B cell (primary cell): ENCODE measurements at regions not wholly inside any gene's neighbourhood (a gene's known extent, or its start where the extent isn't known, plus 50 kb on each side); places are given as distances from the start of the nearest gene placed in this dataset.

Experiments
- ATAC-seq: fragments of 200-7000 bp; cut with Tn5 transposase; one replicate; pipeline ENCODE4 v1.10.0; 2021; ENCODE audit warnings: low read depth, mild to moderate bottlenecking, moderate number of reproducible peaks, moderate library complexity
- CTCF ChIA-PET: fragments of 350-600 bp; sonication (Branson Sonifier 250); formaldehyde crosslinking; loops from one replicate; lab custom pipeline; 2021; ENCODE audit warnings: antibody characterized with exemption, inconsistent platforms; lab: Charles Lee
- POLR2A ChIA-PET: fragments of 350-600 bp; sonication (Branson Sonifier 250); formaldehyde crosslinking; loops from one replicate; lab custom pipeline; 2021; ENCODE audit warnings: antibody characterized with exemption; lab: Charles Lee
- DNase-seq: peaks from one replicate; pipeline ENCODE4 v3.0.0; 2013
- H2AFZ ChIP-seq: 2 replicates; pipeline ENCODE4 v1.6.1; 2012; ENCODE audit warnings: mild to moderate bottlenecking, low read depth, low read length; ENCODE audit not compliant: insufficient read depth, poor library complexity, severe bottlenecking
- H3K27ac ChIP-seq, 2 donors: 1 replicate in 1 of 2; 2 replicates in 1 of 2; pipeline ENCODE4 v1.5.1; 2012 to 2013; ENCODE audit warnings: low read length in 2 of 2, mild to moderate bottlenecking in 2 of 2, moderate library complexity in 1 of 2
- H3K27me3 ChIP-seq, 4 experiments: fragments of 200-600 bp in 1 of 4; sonication (generic) in 1 of 4; replicated peaks in 1 of 4; 1 replicate in 2 of 4; 2 replicates in 2 of 4; pipeline versions ENCODE4 v1.6.1 to v1.7.0; 2013 to 2016; ENCODE audit warnings: low read length in 3 of 4, mild to moderate bottlenecking in 2 of 4, mixed read lengths in 1 of 4, moderate library complexity in 1 of 4; ENCODE audit not compliant: insufficient read depth in 4 of 4, control insufficient read depth in 3 of 4; ENCODE audit errors: control extremely low read depth in 1 of 4
- H3K36me3 ChIP-seq, 2 experiments: replicated peaks in 1 of 2; 1 replicate in 1 of 2; 2 replicates in 1 of 2; pipeline versions ENCODE4 v1.6.1 to v1.7.1; 2013; ENCODE audit warnings: low read length in 1 of 2; ENCODE audit not compliant: insufficient read depth in 2 of 2, control insufficient read depth in 1 of 2; ENCODE audit errors: control extremely low read depth in 1 of 2, extremely low read depth in 1 of 2
- H3K4me1 ChIP-seq, 2 donors: fragments of 200-600 bp in 1 of 2; sonication (generic) in 1 of 2; 1 replicate in 1 of 2; 2 replicates in 1 of 2; pipeline versions ENCODE4 v1.5.1 to v1.6.1; 2013 to 2017; ENCODE audit warnings: low read length in 2 of 2; ENCODE audit not compliant: control insufficient read depth in 2 of 2, insufficient read depth in 2 of 2
- H3K4me2 ChIP-seq: replicated peaks from 2 replicates; pipeline ENCODE3; 2012; ENCODE audit warnings: mild to moderate bottlenecking, low read depth, low read length; ENCODE audit not compliant: poor library complexity, severe bottlenecking
- H3K4me3 ChIP-seq, 5 experiments: fragments of 200-600 bp in 1 of 5; sonication (generic) in 1 of 5; 1 replicate in 3 of 5; 2 replicates in 2 of 5; pipeline versions ENCODE4 v1.5.1 to v1.7.0; 2011 to 2016; ENCODE audit warnings: low read length in 4 of 5, mild to moderate bottlenecking in 4 of 5, low read depth in 2 of 5, control low read depth in 1 of 5, moderate library complexity in 1 of 5; ENCODE audit not compliant: insufficient read depth in 1 of 5; ENCODE audit errors: control extremely low read depth in 1 of 5, extremely low read depth in 1 of 5
- H3K79me2 ChIP-seq: fragments of 200-600 bp; sonication (generic); one replicate; pipeline ENCODE4 v1.6.0; 2016; ENCODE audit warnings: low read length; ENCODE audit not compliant: control insufficient read depth, insufficient read depth
- H3K9ac ChIP-seq: fragments of 200-600 bp; sonication (generic); 2 replicates; pipeline ENCODE4 v1.6.1; 2017; ENCODE audit warnings: mild to moderate bottlenecking, low read length, moderate library complexity
- H3K9me3 ChIP-seq, 3 donors: one replicate each; pipeline versions ENCODE4 v1.6.1 to v1.7.1; 2013; ENCODE audit warnings: low read length in 2 of 3; ENCODE audit not compliant: control insufficient read depth in 2 of 3, insufficient read depth in 1 of 3; ENCODE audit errors: control extremely low read depth in 1 of 3
- H4K20me1 ChIP-seq: 2 replicates; pipeline ENCODE4 v1.6.0; 2012; ENCODE audit warnings: mild to moderate bottlenecking, low read length; ENCODE audit not compliant: insufficient read depth, control insufficient read depth, poor library complexity, severe bottlenecking
- H3K27ac Mint-ChIP-seq: one replicate; pipeline ENCODE4 v1.8.0; 2021; ENCODE audit warnings: mixed read lengths
- H3K27me3 Mint-ChIP-seq: one replicate; pipeline ENCODE4 v1.8.0; 2021; ENCODE audit warnings: mixed read lengths
- H3K4me1 Mint-ChIP-seq: one replicate; pipeline ENCODE4 v1.8.0; 2021; ENCODE audit warnings: mixed read lengths
- H3K4me3 Mint-ChIP-seq: one replicate; pipeline ENCODE4 v1.8.0; 2021; ENCODE audit warnings: mixed read lengths
- H3K9me3 Mint-ChIP-seq: one replicate; pipeline ENCODE4 v1.8.0; 2022; ENCODE audit warnings: mixed read lengths; ENCODE audit not compliant: insufficient read depth
- EZH2 ChIP-seq: IDR thresholded peaks from 2 replicates; pipeline ENCODE4 v1.6.1; 2012; ENCODE audit warnings: borderline replicate concordance, low read depth, mild to moderate bottlenecking, moderate library complexity, low read length; ENCODE audit not compliant: insufficient read depth, poor library complexity, severe bottlenecking
- WGBS: methylation state at CpG from one replicate; pipeline ENCODE4 v1.1.5; 2013; ENCODE audit warnings: missing lambda C conversion rate; ENCODE audit not compliant: insufficient coverage; 5-methylcytosine and 5-hydroxymethylcytosine counted together
- intact Hi-C: fragments of 100-400 bp; cut with micrococcal nuclease; formaldehyde crosslinking; loops from one replicate; pipeline ENCODE4 v1.10.0; 2022
- TF ChIP-seq, protein P1 (sequence below): fragments of 200-600 bp; IDR thresholded peaks from one replicate; pipeline ENCODE4 v1.8.0; 2022; ENCODE audit warnings: antibody characterized with exemption, mild to moderate bottlenecking

GRCh38 chr15:69947394-69947793 is 150.3 kb downstream of the TLE3 start:
- CTCF ChIA-PET: no interaction called here
- no peak for DNase-seq
- no peak overlapping the region for H3K9ac ChIP-seq
- ATAC-seq: no peak
- no peak overlapping the region for H2AFZ ChIP-seq
- H3K27me3 Mint-ChIP-seq: peaks cover 7% of the 10 kb centered on the region
- POLR2A ChIA-PET: no interaction called here
- H3K4me3 ChIP-seq: no peak overlapping the region
- no peak overlapping the region for H3K4me3 Mint-ChIP-seq
- H3K4me1 Mint-ChIP-seq: peaks cover 2% of the 10 kb centered on the region
- intact Hi-C loops: no loop called here
- WGBS: 94% methylated on average over 2 of the region's 2 CpGs
- H3K79me2 ChIP-seq: no peaks in the 10 kb centered on the region
- H3K27ac Mint-ChIP-seq: no peak overlapping the region
- no peaks in the 10 kb centered on the region for H3K36me3 ChIP-seq
- H3K9me3 Mint-ChIP-seq: no peaks in the 10 kb centered on the region
- no peaks in the 10 kb centered on the region for H3K9me3 ChIP-seq
- no peaks in the 10 kb centered on the region for H4K20me1 ChIP-seq
- peaks cover 0 to 6% (median 0%) of the 10 kb centered on the region in 4 experiments for H3K27me3 ChIP-seq
- H3K4me1 ChIP-seq: no peaks in the 10 kb centered on the region
- no peak overlapping the region for H3K4me2 ChIP-seq
- H3K27ac ChIP-seq: no peak overlapping the region
- no peak for TF ChIP-seq EZH2
- TF ChIP-seq, protein P1, sequence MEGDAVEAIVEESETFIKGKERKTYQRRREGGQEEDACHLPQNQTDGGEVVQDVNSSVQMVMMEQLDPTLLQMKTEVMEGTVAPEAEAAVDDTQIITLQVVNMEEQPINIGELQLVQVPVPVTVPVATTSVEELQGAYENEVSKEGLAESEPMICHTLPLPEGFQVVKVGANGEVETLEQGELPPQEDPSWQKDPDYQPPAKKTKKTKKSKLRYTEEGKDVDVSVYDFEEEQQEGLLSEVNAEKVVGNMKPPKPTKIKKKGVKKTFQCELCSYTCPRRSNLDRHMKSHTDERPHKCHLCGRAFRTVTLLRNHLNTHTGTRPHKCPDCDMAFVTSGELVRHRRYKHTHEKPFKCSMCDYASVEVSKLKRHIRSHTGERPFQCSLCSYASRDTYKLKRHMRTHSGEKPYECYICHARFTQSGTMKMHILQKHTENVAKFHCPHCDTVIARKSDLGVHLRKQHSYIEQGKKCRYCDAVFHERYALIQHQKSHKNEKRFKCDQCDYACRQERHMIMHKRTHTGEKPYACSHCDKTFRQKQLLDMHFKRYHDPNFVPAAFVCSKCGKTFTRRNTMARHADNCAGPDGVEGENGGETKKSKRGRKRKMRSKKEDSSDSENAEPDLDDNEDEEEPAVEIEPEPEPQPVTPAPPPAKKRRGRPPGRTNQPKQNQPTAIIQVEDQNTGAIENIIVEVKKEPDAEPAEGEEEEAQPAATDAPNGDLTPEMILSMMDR: no peak

DNA sequence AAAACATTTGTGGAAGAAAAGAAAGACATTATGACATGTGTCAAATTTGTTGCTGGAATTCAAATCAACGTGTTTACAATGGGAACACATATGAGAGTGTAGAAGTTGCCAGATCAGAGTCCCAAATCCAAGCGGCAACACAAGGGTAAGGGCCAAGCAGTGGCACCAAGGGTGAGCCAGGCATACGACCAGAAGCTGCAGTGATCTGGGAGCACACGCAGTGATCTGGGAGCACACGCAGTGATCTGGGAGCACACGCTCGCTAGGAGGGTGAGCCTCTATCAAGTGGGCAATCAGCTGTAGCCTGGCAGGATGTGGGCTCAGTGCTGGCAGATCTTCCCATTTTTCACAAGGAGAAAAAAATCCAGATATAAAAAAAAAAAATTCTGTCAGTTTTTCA is 148.2 kb downstream of the TLE3 start:
- no peaks in the 10 kb centered on the region for H3K36me3 ChIP-seq
- intact Hi-C loops: no loop called here
- 39% methylated on average over 5 of the region's 7 CpGs for WGBS
- H3K9me3 Mint-ChIP-seq: no peaks in the 10 kb centered on the region
- no peaks in the 10 kb centered on the region for H3K79me2 ChIP-seq
- DNase-seq: no peak
- no peak overlapping the region for H3K27ac Mint-ChIP-seq
- H3K4me3 ChIP-seq: no peak overlapping the region
- no peaks in the 10 kb centered on the region for H4K20me1 ChIP-seq
- H3K9ac ChIP-seq: no peak overlapping the region
- ChIA-PET CTCF (no interaction called here), POLR2A (interaction anchor here (1.0 kb wide), 1 partner anchor 9 kb away, joined by 3 read pairs; no protein-coding TSS in a partner anchor)
- H3K27me3 ChIP-seq: no peaks in the 10 kb centered on the region
- no peak overlapping the region for H3K27ac ChIP-seq
- H3K4me3 Mint-ChIP-seq: no peak overlapping the region
- no peak overlapping the region for H2AFZ ChIP-seq
- ATAC-seq: no peak
- no peaks in the 10 kb centered on the region for H3K9me3 ChIP-seq
- peaks cover 2% of the 10 kb centered on the region for H3K4me1 Mint-ChIP-seq
- no peak for TF ChIP-seq EZH2
- TF ChIP-seq, protein P1: no peak
- H3K4me1 ChIP-seq: no peaks in the 10 kb centered on the region
- H3K27me3 Mint-ChIP-seq: peaks cover 1% of the 10 kb centered on the region
- H3K4me2 ChIP-seq: no peak overlapping the region
